ENCODE measurements at regions not wholly inside any gene's neighbourhood (a gene's known extent, or its start where the extent isn't known, plus 50 kb on each side); places are given as distances from the start of the nearest gene placed in this dataset.

DNA sequence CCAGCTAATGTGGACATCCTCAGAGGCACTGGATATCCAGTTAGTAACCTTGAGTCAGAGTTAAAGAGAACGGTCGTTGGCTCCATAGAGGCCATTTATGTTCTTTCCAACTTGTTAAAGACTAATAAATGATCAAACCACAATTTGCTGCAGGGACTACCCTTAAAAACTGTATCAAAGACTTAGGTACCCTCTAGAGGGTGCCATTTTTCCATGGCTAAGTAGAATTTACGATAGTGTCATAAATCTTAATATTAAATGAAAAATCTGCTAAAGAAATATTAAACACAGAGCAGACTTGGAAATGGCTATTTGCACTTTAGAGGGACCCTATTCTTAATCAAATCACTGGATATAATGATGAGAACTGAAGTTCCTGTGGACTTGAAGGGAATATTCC is 685.2 kb upstream of the CHORDC1 start:
- TF ChIP-seq POLR2A (IDR thresholded peaks at IDR 0.05): no peak
- TF ChIP-seq, protein P1, sequence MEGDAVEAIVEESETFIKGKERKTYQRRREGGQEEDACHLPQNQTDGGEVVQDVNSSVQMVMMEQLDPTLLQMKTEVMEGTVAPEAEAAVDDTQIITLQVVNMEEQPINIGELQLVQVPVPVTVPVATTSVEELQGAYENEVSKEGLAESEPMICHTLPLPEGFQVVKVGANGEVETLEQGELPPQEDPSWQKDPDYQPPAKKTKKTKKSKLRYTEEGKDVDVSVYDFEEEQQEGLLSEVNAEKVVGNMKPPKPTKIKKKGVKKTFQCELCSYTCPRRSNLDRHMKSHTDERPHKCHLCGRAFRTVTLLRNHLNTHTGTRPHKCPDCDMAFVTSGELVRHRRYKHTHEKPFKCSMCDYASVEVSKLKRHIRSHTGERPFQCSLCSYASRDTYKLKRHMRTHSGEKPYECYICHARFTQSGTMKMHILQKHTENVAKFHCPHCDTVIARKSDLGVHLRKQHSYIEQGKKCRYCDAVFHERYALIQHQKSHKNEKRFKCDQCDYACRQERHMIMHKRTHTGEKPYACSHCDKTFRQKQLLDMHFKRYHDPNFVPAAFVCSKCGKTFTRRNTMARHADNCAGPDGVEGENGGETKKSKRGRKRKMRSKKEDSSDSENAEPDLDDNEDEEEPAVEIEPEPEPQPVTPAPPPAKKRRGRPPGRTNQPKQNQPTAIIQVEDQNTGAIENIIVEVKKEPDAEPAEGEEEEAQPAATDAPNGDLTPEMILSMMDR (IDR thresholded peaks at IDR 0.05): peak in 1 of 4 experiments; percentile 21
